Heart right ventricle (tissue), 16 donors: ENCODE measurements at regions not wholly inside any gene's neighbourhood (a gene's known extent, or its start where the extent isn't known, plus 50 kb on each side); places are given as distances from the start of the nearest gene placed in this dataset.
A peak's percentile ranks its signal among the peaks of the same experiment; 100 is the strongest.

Experiments
- ATAC-seq, 8 donors: fragments of 200-7000 bp; cut with Tn5 transposase; one replicate each; pipeline ENCODE4 v1.9.1; 2020; ENCODE audit warnings: mild to moderate bottlenecking in 8 of 8, moderate library complexity in 8 of 8, moderate number of reproducible peaks in 1 of 8
- DNase-seq, 2 donors: peaks; one replicate each; pipeline ENCODE4 v3.0.0-alpha.2; 2020
- H3K27ac ChIP-seq, 10 donors: fragments of 200-600 bp; sonication (generic) in 2 of 10; one replicate each; pipeline versions ENCODE4 v1.5.0 to v1.8.0; 2020 to 2022; ENCODE audit warnings: mild to moderate bottlenecking in 3 of 10
- H3K27me3 ChIP-seq, 7 donors: fragments of 200-600 bp; one replicate each; pipeline ENCODE4 v1.8.0; 2021 to 2022; ENCODE audit warnings: mild to moderate bottlenecking in 2 of 7
- H3K36me3 ChIP-seq, 9 donors: fragments of 200-600 bp; sonication (generic) in 1 of 9; one replicate each; pipeline versions ENCODE4 v1.5.0 to v1.8.0; 2020 to 2022; ENCODE audit warnings: mild to moderate bottlenecking in 2 of 9
- H3K4me1 ChIP-seq, 9 donors: fragments of 200-600 bp; sonication (generic) in 1 of 9; one replicate each; pipeline versions ENCODE4 v1.5.0 to v1.8.0; 2020 to 2022; ENCODE audit warnings: mild to moderate bottlenecking in 4 of 9
- H3K4me3 ChIP-seq, 10 donors: fragments of 200-600 bp; sonication (generic) in 2 of 10; one replicate each; pipeline versions ENCODE4 v1.5.0 to v1.8.0; 2020 to 2022; ENCODE audit warnings: mild to moderate bottlenecking in 7 of 10, moderate library complexity in 2 of 10
- H3K9me3 ChIP-seq, 11 donors: fragments of 200-600 bp in 10 of 11; sonication (generic) in 2 of 11; one replicate each; pipeline versions ENCODE4 v1.5.0 to v1.8.0; 2013 to 2022; ENCODE audit warnings: mild to moderate bottlenecking in 2 of 11, control low read depth in 1 of 11, moderate library complexity in 1 of 11
- CTCF ChIP-seq, 9 donors: fragments of 200-600 bp; sonication (generic) in 2 of 9; IDR thresholded peaks; one replicate each; pipeline versions ENCODE4 v1.5.0 to v1.8.0; 2021 to 2022; ENCODE audit warnings: antibody characterized with exemption in 9 of 9, mild to moderate bottlenecking in 5 of 9, moderate library complexity in 1 of 9
- WGBS, 2 donors: extraction: QIAGEN DNeasy Blood & Tissue Kit; methylation state at CpG; one replicate each; pipeline ENCODE4 v1.1.7; 2013; ENCODE audit warnings: inconsistent platforms in 1 of 2; 5-methylcytosine and 5-hydroxymethylcytosine counted together
- intact Hi-C, 10 donors: fragments of 100-400 bp; cut with DNase I; formaldehyde crosslinking; loops; one replicate each; pipeline versions ENCODE4 v1.11.1 to v1.14.2; 2022
- donor health status: Arrhythmogenic right ventricular cardiomyopathy.
- donor health status: ischemic (EF 13 %, LVEDD 7.1; RV severe dilation, severe dysfunction).
- donor health status: healthy with polysubstance abuse.
- donor health status: DM: no; HTN: yes; CAD: no.
- donor health status: DM: no; HTN: no; CAD: no.
- donor health status: ischemic (EF 25% LVEDD 6.9; RV normal size, moderate dysfunction).
- donor health status: ischemic (EF 25% LVEDD 5.7; RV mildly dilated, moderate dysfunction).
- donor health status: healthy.
- donor health status: DM: yes; HTN: yes; CAD: no.
- donor health status: Ischemic cardiomyopathy.
- donor health status: ischemic (EF 35%, LVEDD 5.7; RV mildly dilated, moderate dysfunction).
- donor health status: nonischemic (EF 11% LVEDD 7.7; RV severe dilation, severe dysfunction).
- donor health status: DM: yes; HTN: yes; CAD: no.
- donor health status: PGD.
- donor health status: ischemic (EF 29% LVEDD 5.4; RV normal size, mild dysfunction).
- donor health status: nonischemic (EF 23%, LVEDD 6.1; RV moderate dilation, normal function).

- peaks cover 0 to 4% (median 0%) of the 10 kb centered on the region in 7 donors for H3K27me3 ChIP-seq
- H3K36me3 ChIP-seq, result no peaks in the 10 kb centered on the region
- DNase-seq, result no peak
- ATAC-seq, result no peak
- intact Hi-C loops, result no loop called here
- WGBS, 2 donors, result 35 to 43% methylated on average over 2 of the region's 2 CpGs
- peaks cover 0 to 23% (median 0%) of the 10 kb centered on the region in 11 donors for H3K9me3 ChIP-seq
- H3K4me3 ChIP-seq, result no peak overlapping the region
- H3K27ac ChIP-seq, result no peak overlapping the region
- TF ChIP-seq CTCF (IDR thresholded peaks at IDR 0.05), result no peak
- no peaks in the 10 kb centered on the region for H3K4me1 ChIP-seq
Observed at GRCh38 chr16:35377142-35377541, 1917.7 kb downstream of the TP53TG3F start.

- ATAC-seq (no peak), DNase-seq (no peak)
- no peaks in the 10 kb centered on the region for H3K36me3 ChIP-seq
- H3K9me3 ChIP-seq, result peaks cover 0 to 3% (median 0%) of the 10 kb centered on the region in 11 donors
- TF ChIP-seq CTCF (IDR thresholded peaks at IDR 0.05), result no peak
- WGBS, 2 donors, result 34 to 52% methylated on average over 2 of the region's 2 CpGs
- no peak overlapping the region for H3K4me3 ChIP-seq
- intact Hi-C loops, result no loop called here
- H3K4me1 ChIP-seq, result no peaks in the 10 kb centered on the region
- H3K27ac ChIP-seq, result no peak overlapping the region
- H3K27me3 ChIP-seq, result peaks cover 0 to 9% (median 0%) of the 10 kb centered on the region in 7 donors
Observed at GRCh38 chr16:35386619-35387018, 1927.2 kb downstream of the TP53TG3F start.

- intact Hi-C loops, result loop anchor here in 2 of 10 donors (10.0 kb wide), 2 partner anchors 63 to 187 kb away; no protein-coding TSS in a partner anchor
- H3K27ac ChIP-seq, result no peak overlapping the region
- no peaks in the 10 kb centered on the region for H3K4me1 ChIP-seq
- ATAC-seq (no peak), DNase-seq (peak; percentile 15 to 17)
- TF ChIP-seq CTCF (IDR thresholded peaks at IDR 0.05), result peak; percentile 29 to 73 (median 56)
- no peaks in the 10 kb centered on the region for H3K36me3 ChIP-seq
- no peak overlapping the region for H3K4me3 ChIP-seq
- peaks cover 0 to 2% (median 0%) of the 10 kb centered on the region in 7 donors for H3K27me3 ChIP-seq
- 40 to 43% methylated on average over 10 of the region's 10 CpGs for WGBS, 2 donors
- peaks cover 0 to 3% (median 0%) of the 10 kb centered on the region in 11 donors for H3K9me3 ChIP-seq
Observed at GRCh38 chr16:35391328-35391727, 1931.9 kb downstream of the TP53TG3F start.

- Histone ChIP-seq H3K36me3 (no peaks in the 10 kb centered on the region), H3K27ac (no peak overlapping the region), H3K4me3 (no peak overlapping the region), H3K9me3 (no peaks in the 10 kb centered on the region), H3K27me3 (peaks cover 0 to 2% (median 0%) of the 10 kb centered on the region in 7 donors), H3K4me1 (no peaks in the 10 kb centered on the region)
- no peak for ATAC-seq
- intact Hi-C loops, result loop anchor here in 2 of 10 donors (10.0 kb wide), 2 partner anchors 57 to 193 kb away; no protein-coding TSS in a partner anchor
- no peak for TF ChIP-seq CTCF (IDR thresholded peaks at IDR 0.05)
- WGBS, 2 donors, result 77 to 82% methylated on average over 2 of the region's 2 CpGs
- no peak for DNase-seq
Observed at GRCh38 chr16:35398180-35398579, 1938.8 kb downstream of the TP53TG3F start.
